ENCODE measurements at regions not wholly inside any gene's neighbourhood (a gene's known extent, or its start where the extent isn't known, plus 50 kb on each side); places are given as distances from the start of the nearest gene placed in this dataset.

DNA sequence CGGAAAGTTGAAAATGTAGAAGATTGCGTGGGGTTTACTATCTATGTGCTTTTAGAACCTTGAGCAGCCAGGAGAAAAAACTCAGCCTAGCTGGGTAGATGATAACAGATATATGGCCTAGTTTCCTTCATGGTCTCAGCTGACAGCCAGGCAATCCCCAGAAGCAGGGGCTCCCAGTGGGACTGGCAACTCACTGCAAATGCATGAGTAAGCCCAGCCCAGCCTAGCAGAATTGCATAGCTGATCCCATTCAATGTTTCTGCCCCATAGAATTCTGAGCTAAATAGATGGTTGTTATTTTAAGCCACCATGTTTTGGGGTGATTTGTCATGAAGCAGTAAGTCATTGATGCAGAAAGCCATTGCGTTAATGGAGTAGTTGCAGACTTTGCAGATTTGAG, 108.5 kb downstream of the ERCC5 start:
- no peaks in the 10 kb centered on the region for H3K79me2 ChIP-seq (ENCODE audit: control insufficient read depth, insufficient read depth, low read length)
- FAIRE-seq (no peak), DNase-seq (ENCODE audit: low read depth, low spot score) (no peak)
- no peak overlapping the region for H3K27ac ChIP-seq (ENCODE audit: control insufficient read depth, insufficient read depth, low read length)
- no peak overlapping the region for H3K9ac ChIP-seq (ENCODE audit: control insufficient read depth, extremely low read depth, insufficient read depth, low read length)
- H3K4me2 ChIP-seq (ENCODE audit: control insufficient read depth, extremely low read depth, insufficient read depth, low read depth, low read length), result no peak overlapping the region
- H3K4me1 ChIP-seq (ENCODE audit: control insufficient read depth, extremely low read depth, insufficient read depth, low read length), result no peaks in the 10 kb centered on the region
- H3K9me3 ChIP-seq (ENCODE audit: control insufficient read depth, low read depth, low read length), result no peaks in the 10 kb centered on the region
- dilution Hi-C loops (cut with MboI; ENCODE audit: extremely low pct_ligation_motif_present, low sequenced_read_pairs), result no loop called here
- H3K27me3 ChIP-seq (ENCODE audit: control insufficient read depth, extremely low read depth, insufficient read depth, low read length), result no peaks in the 10 kb centered on the region
- H4K20me1 ChIP-seq (ENCODE audit: control insufficient read depth, extremely low read depth, insufficient read depth, low read length), result no peaks in the 10 kb centered on the region
- H3K36me3 ChIP-seq (ENCODE audit: control insufficient read depth in 2 of 2, extremely low read depth in 1 of 2, insufficient read depth in 2 of 2, low read length in 2 of 2), result no peaks in the 10 kb centered on the region
- TF ChIP-seq CTCF (optimal IDR thresholded peaks at IDR 0.05 in 1 of 3, IDR thresholded peaks at IDR 0.05 in 1 of 3, conservative IDR thresholded peaks at IDR 0.05 in 1 of 3; ENCODE audit: extremely low read depth in 1 of 3, insufficient read depth in 2 of 3, low read length in 3 of 3) (no peak), EZH2 (IDR thresholded peaks at IDR 0.05; ENCODE audit: low read length) (no peak)
- H3K9me1 ChIP-seq (ENCODE audit: control insufficient read depth, extremely low read depth, insufficient read depth, low read length), result no peaks in the 10 kb centered on the region
- H2AFZ ChIP-seq (ENCODE audit: control insufficient read depth, low read length), result no peak overlapping the region
- H3K4me3 ChIP-seq (ENCODE audit: control insufficient read depth in 2 of 3, extremely low read depth in 1 of 3, insufficient read depth in 2 of 3, low read depth in 1 of 3, low read length in 3 of 3), result no peak overlapping the region

- no peak overlapping the region for H3K27ac ChIP-seq (ENCODE audit: control insufficient read depth, insufficient read depth, low read length)
- no peak overlapping the region for H3K4me2 ChIP-seq (ENCODE audit: control insufficient read depth, extremely low read depth, insufficient read depth, low read depth, low read length)
- no peak for TF ChIP-seq EZH2 (IDR thresholded peaks at IDR 0.05; ENCODE audit: low read length)
- FAIRE-seq, result no peak
- H3K9me3 ChIP-seq (ENCODE audit: control insufficient read depth, low read depth, low read length), result no peaks in the 10 kb centered on the region
- no peaks in the 10 kb centered on the region for H3K4me1 ChIP-seq (ENCODE audit: control insufficient read depth, extremely low read depth, insufficient read depth, low read length)
- H4K20me1 ChIP-seq (ENCODE audit: control insufficient read depth, extremely low read depth, insufficient read depth, low read length), result no peaks in the 10 kb centered on the region
- dilution Hi-C loops (cut with MboI; ENCODE audit: extremely low pct_ligation_motif_present, low sequenced_read_pairs), result no loop called here
- H3K79me2 ChIP-seq (ENCODE audit: control insufficient read depth, insufficient read depth, low read length), result no peaks in the 10 kb centered on the region
- no peak for DNase-seq (ENCODE audit: low read depth, low spot score)
- no peak overlapping the region for H2AFZ ChIP-seq (ENCODE audit: control insufficient read depth, low read length)
- H3K36me3 ChIP-seq (ENCODE audit: control insufficient read depth in 2 of 2, extremely low read depth in 1 of 2, insufficient read depth in 2 of 2, low read length in 2 of 2), result no peaks in the 10 kb centered on the region
- H3K9ac ChIP-seq (ENCODE audit: control insufficient read depth, extremely low read depth, insufficient read depth, low read length), result no peak overlapping the region
- H3K27me3 ChIP-seq (ENCODE audit: control insufficient read depth, extremely low read depth, insufficient read depth, low read length), result no peaks in the 10 kb centered on the region
- H3K4me3 ChIP-seq (ENCODE audit: control insufficient read depth in 2 of 3, extremely low read depth in 1 of 3, insufficient read depth in 2 of 3, low read depth in 1 of 3, low read length in 3 of 3), result no peak overlapping the region
- H3K9me1 ChIP-seq (ENCODE audit: control insufficient read depth, extremely low read depth, insufficient read depth, low read length), result no peaks in the 10 kb centered on the region
Measured at GRCh38 chr13:102951808-102952207, 106.0 kb downstream of the ERCC5 start.

GRCh38 chr13:102947745-102948405, 102.0 kb downstream of the ERCC5 start:
- no peak overlapping the region for H3K27ac ChIP-seq (ENCODE audit: control insufficient read depth, insufficient read depth, low read length)
- no peak overlapping the region for H3K4me3 ChIP-seq (ENCODE audit: control insufficient read depth in 2 of 3, extremely low read depth in 1 of 3, insufficient read depth in 2 of 3, low read depth in 1 of 3, low read length in 3 of 3)
- dilution Hi-C loops (cut with MboI; ENCODE audit: extremely low pct_ligation_motif_present, low sequenced_read_pairs), result no loop called here
- H3K9ac ChIP-seq (ENCODE audit: control insufficient read depth, extremely low read depth, insufficient read depth, low read length), result no peak overlapping the region
- no peak overlapping the region for H3K4me2 ChIP-seq (ENCODE audit: control insufficient read depth, extremely low read depth, insufficient read depth, low read depth, low read length)
- peak in 1 of 3 experiments; percentile 2 for TF ChIP-seq CTCF (optimal IDR thresholded peaks at IDR 0.05 in 1 of 3, IDR thresholded peaks at IDR 0.05 in 1 of 3, conservative IDR thresholded peaks at IDR 0.05 in 1 of 3; ENCODE audit: extremely low read depth in 1 of 3, insufficient read depth in 2 of 3, low read length in 3 of 3)
- no peak for TF ChIP-seq EZH2 (IDR thresholded peaks at IDR 0.05; ENCODE audit: low read length)
- H2AFZ ChIP-seq (ENCODE audit: control insufficient read depth, low read length), result no peak overlapping the region
- FAIRE-seq, result no peak
- H4K20me1 ChIP-seq (ENCODE audit: control insufficient read depth, extremely low read depth, insufficient read depth, low read length), result no peaks in the 10 kb centered on the region
- DNase-seq (ENCODE audit: low read depth, low spot score), result no peak
- no peaks in the 10 kb centered on the region for H3K9me1 ChIP-seq (ENCODE audit: control insufficient read depth, extremely low read depth, insufficient read depth, low read length)
- H3K79me2 ChIP-seq (ENCODE audit: control insufficient read depth, insufficient read depth, low read length), result no peaks in the 10 kb centered on the region
- no peaks in the 10 kb centered on the region for H3K36me3 ChIP-seq (ENCODE audit: control insufficient read depth in 2 of 2, extremely low read depth in 1 of 2, insufficient read depth in 2 of 2, low read length in 2 of 2)
- no peaks in the 10 kb centered on the region for H3K9me3 ChIP-seq (ENCODE audit: control insufficient read depth, low read depth, low read length)
- no peaks in the 10 kb centered on the region for H3K27me3 ChIP-seq (ENCODE audit: control insufficient read depth, extremely low read depth, insufficient read depth, low read length)
- H3K4me1 ChIP-seq (ENCODE audit: control insufficient read depth, extremely low read depth, insufficient read depth, low read length), result no peaks in the 10 kb centered on the region

Data from keratinocyte (primary cell).